H1 (cell line): ENCODE measurements at regions not wholly inside any gene's neighbourhood (a gene's known extent, or its start where the extent isn't known, plus 50 kb on each side); places are given as distances from the start of the nearest gene placed in this dataset.

ENCODE experiments used
- CTCF ChIA-PET: fragments of 300-600 bp; sonication (Branson Sonifier 250); formaldehyde crosslinking; loops from one replicate; lab custom pipeline; 2021; ENCODE audit not compliant: partially characterized antibody; lab: Charles Lee
- POLR2A ChIA-PET: fragments of 300-600 bp; sonication (Branson Sonifier 250); formaldehyde crosslinking; loops from one replicate; lab custom pipeline; 2021; ENCODE audit warnings: inconsistent platforms; ENCODE audit not compliant: partially characterized antibody; lab: Charles Lee
- DNase-seq, 2 experiments: peaks; one replicate each; pipeline versions ENCODE4 v3.0.0 to v3.0.0-alpha.2; 2010 to 2022; ENCODE audit warnings: low spot score in 2 of 2, low read depth in 1 of 2, mixed read lengths in 1 of 2
- FAIRE-seq: peaks from 2 replicates; lab custom pipeline; 2011; peaks lifted over from hg19 to GRCh38; lab: Jason Lieb, UNC
- H2AFZ ChIP-seq: 2 replicates; pipeline ENCODE4 v1.8.1; 2012; ENCODE audit warnings: low read length, inconsistent platforms
- H2AK5ac ChIP-seq: 2 replicates; pipeline ENCODE4 v1.6.1; 2013; ENCODE audit warnings: low read depth, low read length
- H2BK120ac ChIP-seq: replicated peaks from 2 replicates; pipeline ENCODE3; 2013; ENCODE audit warnings: low read depth, low read length, inconsistent platforms
- H2BK12ac ChIP-seq: 2 replicates; pipeline ENCODE4 v1.6.1; 2013; ENCODE audit warnings: low read depth, low read length
- H2BK15ac ChIP-seq: 2 replicates; pipeline ENCODE4 v1.6.1; 2013; ENCODE audit warnings: low read length
- H2BK20ac ChIP-seq: 2 replicates; pipeline ENCODE4 v1.6.1; 2013; ENCODE audit warnings: low read length
- H2BK5ac ChIP-seq: 2 replicates; pipeline ENCODE4 v1.6.1; 2013; ENCODE audit warnings: low read depth, low read length
- H3K14ac ChIP-seq: 2 replicates; pipeline ENCODE4 v1.6.1; 2013; ENCODE audit warnings: inconsistent platforms; ENCODE audit not compliant: insufficient read length
- H3K18ac ChIP-seq: 2 replicates; pipeline ENCODE4 v1.6.1; 2013; ENCODE audit warnings: low read length; ENCODE audit errors: extremely low read depth
- H3K23ac ChIP-seq: 2 replicates; pipeline ENCODE4 v1.6.1; 2013; ENCODE audit warnings: inconsistent platforms; ENCODE audit not compliant: insufficient read length
- H3K23me2 ChIP-seq: 2 replicates; pipeline ENCODE4 v1.6.1; 2013; ENCODE audit warnings: low read depth, low read length
- H3K27ac ChIP-seq: 2 replicates; pipeline ENCODE4 v1.6.1; 2011; ENCODE audit warnings: low read depth, low read length, inconsistent platforms
- H3K27me3 ChIP-seq, 4 experiments: replicated peaks in 1 of 4; 1 replicate in 1 of 4; 2 replicates in 3 of 4; pipeline versions ENCODE4 v1.6.1 to v1.8.1; 2011 to 2013; ENCODE audit warnings: low read length in 3 of 4, mild to moderate bottlenecking in 3 of 4, inconsistent platforms in 2 of 4, mixed read lengths in 2 of 4, moderate library complexity in 1 of 4; ENCODE audit not compliant: control insufficient read depth in 3 of 4, insufficient read depth in 3 of 4; ENCODE audit errors: extremely low read depth in 1 of 4
- H3K36me3 ChIP-seq, 4 experiments: 2 replicates each; pipeline versions ENCODE4 v1.6.1 to v1.8.1; 2011 to 2013; ENCODE audit warnings: mild to moderate bottlenecking in 4 of 4, low read length in 3 of 4, moderate library complexity in 2 of 4, control low read depth in 1 of 4, inconsistent platforms in 1 of 4; ENCODE audit not compliant: insufficient read depth in 4 of 4, control insufficient read depth in 2 of 4
- H3K4ac ChIP-seq: replicated peaks from 2 replicates; pipeline ENCODE3; 2013; ENCODE audit warnings: low read length, low read depth, mixed read lengths, inconsistent platforms; ENCODE audit not compliant: insufficient read length
- H3K4me1 ChIP-seq, 4 experiments: replicated peaks in 1 of 4; 1 replicate in 1 of 4; 2 replicates in 3 of 4; pipeline versions ENCODE4 v1.6.1 to v1.8.1; 2011 to 2013; ENCODE audit warnings: low read length in 3 of 4, inconsistent platforms in 2 of 4, mixed read lengths in 1 of 4; ENCODE audit not compliant: insufficient read depth in 4 of 4, control insufficient read depth in 3 of 4
- H3K4me2 ChIP-seq, 2 experiments: 2 replicates each; pipeline versions ENCODE4 v1.6.1 to v1.8.1; 2011 to 2013; ENCODE audit warnings: low read depth in 2 of 2, low read length in 2 of 2, control low read depth in 1 of 2, inconsistent platforms in 1 of 2, mild to moderate bottlenecking in 1 of 2; ENCODE audit not compliant: insufficient read depth in 1 of 2
- H3K4me3 ChIP-seq, 4 experiments: fragments of 200-600, 300-600 bp in 1 of 4; sonication (generic), shearing (Covaris generic), sonication (Bioruptor Twin) in 1 of 4; 2 replicates each; pipeline versions ENCODE4 v1.5.1 to v1.8.1; 2011 to 2016; ENCODE audit warnings: low read length in 4 of 4, low read depth in 3 of 4, control low read depth in 2 of 4, inconsistent platforms in 2 of 4, mild to moderate bottlenecking in 2 of 4, mixed read lengths in 1 of 4, moderate library complexity in 1 of 4; ENCODE audit not compliant: insufficient read depth in 2 of 4; ENCODE audit errors: extremely low read depth in 1 of 4
- H3K56ac ChIP-seq: replicated peaks from 2 replicates; pipeline ENCODE3; 2013; ENCODE audit warnings: low read depth, mild to moderate bottlenecking, mixed read lengths, low read length, inconsistent platforms; ENCODE audit not compliant: insufficient read length
- H3K79me1 ChIP-seq: 2 replicates; pipeline ENCODE4 v1.6.1; 2013; ENCODE audit warnings: low read depth, low read length, control low read depth
- H3K79me2 ChIP-seq, 2 experiments: 2 replicates each; pipeline versions ENCODE4 v1.6.1 to v1.8.1; 2012 to 2013; ENCODE audit warnings: low read length in 2 of 2, mild to moderate bottlenecking in 2 of 2, inconsistent platforms in 1 of 2; ENCODE audit not compliant: insufficient read depth in 2 of 2, control insufficient read depth in 1 of 2
- H3K9ac ChIP-seq, 4 experiments: replicated peaks in 1 of 4; 1 replicate in 1 of 4; 2 replicates in 3 of 4; pipeline versions ENCODE4 v1.6.1 to v1.8.1; 2011 to 2013; ENCODE audit warnings: low read depth in 3 of 4, low read length in 3 of 4, control low read depth in 2 of 4, mild to moderate bottlenecking in 2 of 4, moderate library complexity in 2 of 4, inconsistent platforms in 1 of 4; ENCODE audit errors: extremely low read depth in 1 of 4
- H3K9me3 ChIP-seq, 2 experiments: 2 replicates each; pipeline versions ENCODE4 v1.6.1 to v1.8.1; 2012 to 2013; ENCODE audit warnings: mild to moderate bottlenecking in 2 of 2, moderate library complexity in 2 of 2, control low read depth in 1 of 2, inconsistent platforms in 1 of 2, low read depth in 1 of 2, low read length in 1 of 2, mixed read lengths in 1 of 2; ENCODE audit not compliant: insufficient read depth in 2 of 2
- H4K20me1 ChIP-seq, 2 experiments: replicated peaks in 1 of 2; 2 replicates each; pipeline versions ENCODE3 to v1.8.1; 2011 to 2013; ENCODE audit warnings: inconsistent platforms in 2 of 2, low read length in 2 of 2, mild to moderate bottlenecking in 1 of 2; ENCODE audit not compliant: insufficient read depth in 2 of 2, control insufficient read depth in 1 of 2
- H4K5ac ChIP-seq: 2 replicates; pipeline ENCODE4 v1.6.1; 2013; ENCODE audit warnings: low read length, low read depth, mixed read lengths, inconsistent platforms; ENCODE audit not compliant: insufficient read length
- H4K8ac ChIP-seq: 2 replicates; pipeline ENCODE4 v1.8.0; 2013; ENCODE audit warnings: mild to moderate bottlenecking, moderate library complexity, low read length, inconsistent platforms; ENCODE audit not compliant: insufficient read depth; ENCODE audit errors: extremely low read depth
- H4K91ac ChIP-seq: replicated peaks from 2 replicates; pipeline ENCODE3; 2013; ENCODE audit warnings: low read length, mixed read lengths, inconsistent platforms; ENCODE audit not compliant: insufficient read length
- ASH2L ChIP-seq: fragments of 200-600, 300-600 bp; sonication (generic); IDR thresholded peaks from one replicate; pipeline ENCODE4 v1.7.1; 2017; ENCODE audit warnings: low read length
- CEBPB ChIP-seq: IDR thresholded peaks from 2 replicates; pipeline ENCODE4 v1.6.1; 2012; ENCODE audit warnings: low read depth, low read length
- CREB1 ChIP-seq: IDR thresholded peaks from 2 replicates; pipeline ENCODE4 v1.6.1; 2012; ENCODE audit warnings: inconsistent platforms
- FOSL1 ChIP-seq: IDR thresholded peaks from 2 replicates; pipeline ENCODE4 v1.6.1; 2011; ENCODE audit warnings: mild to moderate bottlenecking, low read depth, low read length, moderate library complexity; ENCODE audit not compliant: insufficient read depth
- HDAC2 ChIP-seq, 2 experiments: fragments of 300-600 bp in 1 of 2; sonication (generic) in 1 of 2; IDR thresholded peaks; 2 replicates each; pipeline ENCODE4 v1.6.1; 2011 to 2012; ENCODE audit warnings: low read depth in 2 of 2, low read length in 2 of 2, mild to moderate bottlenecking in 2 of 2, moderate library complexity in 2 of 2, borderline replicate concordance in 1 of 2, inconsistent platforms in 1 of 2
- JUND ChIP-seq: IDR thresholded peaks from 2 replicates; pipeline ENCODE4 v1.6.1; 2011; ENCODE audit warnings: mild to moderate bottlenecking, improper control_type of control experiment, low read length
- KDM1A ChIP-seq: fragments of 200-600, 300-600 bp; sonication (generic); IDR thresholded peaks from 2 replicates; pipeline ENCODE4 v1.7.1; 2016; ENCODE audit warnings: mild to moderate bottlenecking, low read length, borderline replicate concordance
- POLR2AphosphoS5 ChIP-seq: IDR thresholded peaks from 2 replicates; pipeline ENCODE4 v1.6.1; 2011; ENCODE audit warnings: low read depth, low read length
- RBBP5 ChIP-seq: IDR thresholded peaks from 2 replicates; pipeline ENCODE4 v1.7.1; 2012; ENCODE audit warnings: low read depth, mild to moderate bottlenecking, inconsistent platforms, low read length, moderate library complexity, borderline replicate concordance
- RNF2 ChIP-seq: fragments of 200-900, 300-1000 bp; sonication (generic); IDR thresholded peaks from 2 replicates; pipeline ENCODE4 v1.7.1; 2016; ENCODE audit warnings: borderline replicate concordance, low read depth, mild to moderate bottlenecking, antibody characterized with exemption, low read length; ENCODE audit not compliant: poor library complexity, severe bottlenecking; ENCODE audit errors: missing control alignments
- RXRA ChIP-seq: IDR thresholded peaks from 2 replicates; pipeline ENCODE4 v1.6.1; 2011; ENCODE audit warnings: low read depth, mild to moderate bottlenecking, low read length, moderate library complexity; ENCODE audit not compliant: insufficient read depth
- SIRT6 ChIP-seq: IDR thresholded peaks from one replicate; pipeline ENCODE4 v1.7.1; 2012; ENCODE audit warnings: low read length, inconsistent platforms
- SP1 ChIP-seq: IDR thresholded peaks from 2 replicates; pipeline ENCODE4 v1.6.1; 2011; ENCODE audit warnings: low read depth, low read length
- SP2 ChIP-seq: IDR thresholded peaks from 2 replicates; pipeline ENCODE4 v1.6.1; 2012; ENCODE audit warnings: mild to moderate bottlenecking, low read length, inconsistent platforms
- SUZ12 ChIP-seq: fragments of 200-600 bp; sonication (generic); IDR thresholded peaks from 2 replicates; pipeline ENCODE4 v1.6.1; 2012; ENCODE audit warnings: mild to moderate bottlenecking, inconsistent platforms, low read length, moderate library complexity, mixed read lengths
- YY1 ChIP-seq: IDR thresholded peaks from 2 replicates; pipeline ENCODE4 v1.6.1; 2011; ENCODE audit warnings: low read depth, mild to moderate bottlenecking, low read length
- TF ChIP-seq, protein P1 (sequence below): IDR thresholded peaks from 2 replicates; pipeline ENCODE4 v1.6.1; 2011; ENCODE audit warnings: low read depth, mild to moderate bottlenecking, low read length; ENCODE audit not compliant: insufficient read depth

DNA sequence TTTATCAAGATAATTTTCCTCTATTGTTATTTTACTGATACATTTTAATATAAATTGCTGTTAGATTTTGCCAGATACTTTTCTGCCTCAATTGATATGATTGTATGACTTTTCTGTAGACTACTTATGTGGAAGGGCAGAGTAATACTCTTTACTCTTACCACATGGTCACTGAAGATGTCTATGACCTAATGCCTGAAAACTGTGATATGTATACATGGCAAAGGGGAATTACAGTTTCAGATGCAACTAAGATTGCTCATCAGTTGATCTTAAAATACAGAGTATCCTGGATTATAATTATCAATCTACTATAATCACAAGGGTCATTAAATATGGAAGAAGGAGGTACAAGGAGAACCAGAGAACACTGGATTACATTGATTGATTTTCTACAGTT, 1528.0 kb downstream of the BRINP3 start:
- no peak for TF ChIP-seq YY1
- TF ChIP-seq JUND: no peak
- TF ChIP-seq FOSL1: no peak
- no peak for TF ChIP-seq SUZ12
- no peak for TF ChIP-seq RXRA
- no peak for TF ChIP-seq CREB1
- no peak for TF ChIP-seq POLR2AphosphoS5
- TF ChIP-seq, protein P1, sequence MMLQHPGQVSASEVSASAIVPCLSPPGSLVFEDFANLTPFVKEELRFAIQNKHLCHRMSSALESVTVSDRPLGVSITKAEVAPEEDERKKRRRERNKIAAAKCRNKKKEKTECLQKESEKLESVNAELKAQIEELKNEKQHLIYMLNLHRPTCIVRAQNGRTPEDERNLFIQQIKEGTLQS: no peak
- no peak for TF ChIP-seq RNF2
- no peak for TF ChIP-seq RBBP5
- TF ChIP-seq SIRT6: no peak
- no peak for TF ChIP-seq HDAC2 (IDR thresholded peaks at IDR 0.05; ENCODE audit: borderline replicate concordance in 1 of 2, low read depth in 2 of 2, low read length in 2 of 2)
- no peak for TF ChIP-seq SP1
- TF ChIP-seq KDM1A: no peak
- TF ChIP-seq CEBPB: no peak
- no peak for TF ChIP-seq ASH2L
- TF ChIP-seq SP2: no peak

More for the DNA sequence above, 1528.0 kb downstream of the BRINP3 start:
- no peak overlapping the region for H4K8ac ChIP-seq
- no peak overlapping the region for H2BK15ac ChIP-seq
- H3K4me2 ChIP-seq: no peak overlapping the region
- no peaks in the 10 kb centered on the region for H3K9me3 ChIP-seq
- no peaks in the 10 kb centered on the region for H3K23me2 ChIP-seq
- H3K4me1 ChIP-seq: peaks cover 0 to 5% (median 2%) of the 10 kb centered on the region in 4 experiments; a peak in 2 of 7 replicates
- H3K27ac ChIP-seq: no peak overlapping the region
- no peak overlapping the region for H2AFZ ChIP-seq
- no peak overlapping the region for H4K5ac ChIP-seq
- no peak overlapping the region for H3K23ac ChIP-seq
- no peak overlapping the region for H3K4me3 ChIP-seq
- no peak overlapping the region for H2BK12ac ChIP-seq
- no peak overlapping the region for H3K56ac ChIP-seq
- H3K14ac ChIP-seq: no peak overlapping the region
- H4K91ac ChIP-seq: no peak overlapping the region
- no peak overlapping the region for H2AK5ac ChIP-seq
- H2BK5ac ChIP-seq: no peak overlapping the region
- no peak overlapping the region for H2BK20ac ChIP-seq
- H3K79me2 ChIP-seq: no peaks in the 10 kb centered on the region
- ChIA-PET CTCF (no interaction called here), POLR2A (no interaction called here)
- no peak for DNase-seq
- H3K9ac ChIP-seq: no peak overlapping the region
- H3K27me3 ChIP-seq: no peaks in the 10 kb centered on the region
- H3K4ac ChIP-seq: no peak overlapping the region
- no peak for FAIRE-seq
- no peaks in the 10 kb centered on the region for H3K79me1 ChIP-seq
- no peak overlapping the region for H2BK120ac ChIP-seq
- no peaks in the 10 kb centered on the region for H4K20me1 ChIP-seq
- no peak overlapping the region for H3K18ac ChIP-seq
- no peaks in the 10 kb centered on the region for H3K36me3 ChIP-seq
